ENCODE measurements at regions not wholly inside any gene's neighbourhood (a gene's known extent, or its start where the extent isn't known, plus 50 kb on each side); places are given as distances from the start of the nearest gene placed in this dataset.

- no peak for DNase-seq
- in situ Hi-C loops (cut with MboI; ENCODE audit: low pct_ligation_motif_present in 1 of 4, low pct_unique_long_range_greater_than_20kb in 1 of 4, low sequenced_read_pairs in 3 of 4) = loop anchor here in 1 of 4 donors (25.0 kb wide), 1 partner anchor 92 kb away; no protein-coding TSS in a partner anchor
Measured at GRCh38 chr11:41895081-41895480, 435.6 kb upstream of the LRRC4C start.

DNA sequence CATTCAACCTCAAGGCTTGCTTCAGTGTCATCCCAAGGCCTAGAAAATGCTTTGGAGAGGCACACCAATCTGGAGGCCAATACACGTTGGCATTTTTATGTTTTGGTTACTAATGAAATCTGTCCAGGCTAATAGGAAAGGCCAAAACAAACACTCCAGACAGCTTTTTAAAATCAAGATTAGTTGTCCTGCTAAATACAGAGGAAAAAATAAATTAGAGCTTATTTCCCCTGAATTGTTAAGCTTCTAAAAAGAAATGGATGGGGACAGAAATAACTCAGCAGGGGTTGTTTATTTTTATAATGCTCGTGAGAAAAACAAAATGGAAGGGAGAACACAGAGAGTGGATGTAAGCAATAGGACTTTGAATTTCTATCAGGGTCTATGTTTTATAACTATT is 438.5 kb upstream of the LRRC4C start:
- 30 to 51% methylated on average over 2 of the region's 2 CpGs for WGBS, 2 donors (ENCODE audit: low coverage in 1 of 2)

More at GRCh38 chr11:41895081-41895480, 435.6 kb upstream of the LRRC4C start:
- no peaks in the 10 kb centered on the region for H3K9me3 ChIP-seq
- H3K27me3 ChIP-seq = no peaks in the 10 kb centered on the region
- H3K4me3 ChIP-seq = no peak overlapping the region
- no peak overlapping the region for H3K27ac ChIP-seq
- no peaks in the 10 kb centered on the region for H3K36me3 ChIP-seq
- no peak for TF ChIP-seq POLR2AphosphoS5 (IDR thresholded peaks at IDR 0.05)
- TF ChIP-seq POLR2A (IDR thresholded peaks at IDR 0.05) = no peak
- no peak for TF ChIP-seq EP300 (IDR thresholded peaks at IDR 0.05; ENCODE audit: low read depth)
- no peak for TF ChIP-seq CTCF (IDR thresholded peaks at IDR 0.05)
- no peaks in the 10 kb centered on the region for H3K4me1 ChIP-seq
- intact Hi-C loops (cut with DNase I; ENCODE audit: low total_unique reads) = no loop called here

DNA sequence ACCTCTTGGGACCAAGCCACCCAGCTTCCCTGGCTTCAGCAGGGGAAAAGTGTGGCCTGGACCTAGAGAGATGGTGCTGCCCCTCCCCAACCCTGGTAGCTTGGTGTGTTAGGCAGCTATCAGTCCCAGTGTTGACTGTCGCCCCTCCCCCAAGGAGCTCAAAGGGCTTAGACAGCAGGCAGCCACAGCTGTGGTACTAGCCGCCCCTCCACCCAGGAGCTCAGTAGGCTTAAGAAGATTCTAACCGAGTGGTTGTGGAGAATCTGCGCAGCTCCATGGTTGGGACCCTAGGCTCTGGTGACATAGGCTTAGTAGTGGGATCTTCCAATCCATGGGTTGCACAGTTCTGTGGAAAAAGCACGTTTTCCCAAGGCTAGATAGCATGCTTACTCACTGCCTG is 458.4 kb upstream of the LRRC4C start:
- 78% methylated on average over 5 of the region's 5 CpGs; no CpG with 5 or more reads in 1 of the 2 donors for WGBS, 2 donors (ENCODE audit: low coverage in 1 of 2)
- in situ Hi-C loops (cut with MboI; ENCODE audit: low pct_ligation_motif_present in 1 of 4, low pct_unique_long_range_greater_than_20kb in 1 of 4, low sequenced_read_pairs in 3 of 4) = no loop called here
- no peaks in the 10 kb centered on the region for H3K9me3 ChIP-seq
- no peak overlapping the region for H3K27ac ChIP-seq
- H3K4me1 ChIP-seq = no peaks in the 10 kb centered on the region
- intact Hi-C loops (cut with DNase I; ENCODE audit: low total_unique reads) = no loop called here
- H3K36me3 ChIP-seq = no peaks in the 10 kb centered on the region
- no peaks in the 10 kb centered on the region for H3K27me3 ChIP-seq
- TF ChIP-seq EP300 (IDR thresholded peaks at IDR 0.05; ENCODE audit: low read depth) (no peak), POLR2AphosphoS5 (IDR thresholded peaks at IDR 0.05) (no peak), CTCF (IDR thresholded peaks at IDR 0.05) (no peak), POLR2A (IDR thresholded peaks at IDR 0.05) (no peak)
- H3K4me3 ChIP-seq = no peak overlapping the region
- no peak for DNase-seq

More for the DNA sequence above, 438.5 kb upstream of the LRRC4C start:
- Histone ChIP-seq H3K27me3 (no peaks in the 10 kb centered on the region), H3K4me1 (no peaks in the 10 kb centered on the region), H3K4me3 (no peak overlapping the region), H3K27ac (no peak overlapping the region), H3K36me3 (no peaks in the 10 kb centered on the region), H3K9me3 (no peaks in the 10 kb centered on the region)
- no peak for TF ChIP-seq POLR2A (IDR thresholded peaks at IDR 0.05)
- TF ChIP-seq EP300 (IDR thresholded peaks at IDR 0.05; ENCODE audit: low read depth) = no peak
- TF ChIP-seq CTCF (IDR thresholded peaks at IDR 0.05) = no peak
- TF ChIP-seq POLR2AphosphoS5 (IDR thresholded peaks at IDR 0.05) = no peak
- in situ Hi-C loops (cut with MboI; ENCODE audit: low pct_ligation_motif_present in 1 of 4, low pct_unique_long_range_greater_than_20kb in 1 of 4, low sequenced_read_pairs in 3 of 4) = loop anchor here in 1 of 4 donors (25.0 kb wide), 1 partner anchor 89 kb away; no protein-coding TSS in a partner anchor
- no peak for DNase-seq
- intact Hi-C loops (cut with DNase I; ENCODE audit: low total_unique reads) = no loop called here

- WGBS, 2 donors (ENCODE audit: low coverage in 1 of 2) = 40 to 80% methylated on average over 1 to 2 of the region's 2 CpGs
- no peak for DNase-seq
- H3K36me3 ChIP-seq = no peaks in the 10 kb centered on the region
- intact Hi-C loops (cut with DNase I; ENCODE audit: low total_unique reads) (loop anchor here (2.0 kb wide), 1 partner anchor 30 kb away; no protein-coding TSS in a partner anchor), in situ Hi-C loops (cut with MboI; ENCODE audit: low pct_ligation_motif_present in 1 of 4, low pct_unique_long_range_greater_than_20kb in 1 of 4, low sequenced_read_pairs in 3 of 4) (no loop called here)
- TF ChIP-seq CTCF (IDR thresholded peaks at IDR 0.05) = no peak
- TF ChIP-seq POLR2AphosphoS5 (IDR thresholded peaks at IDR 0.05) = no peak
- no peak for TF ChIP-seq EP300 (IDR thresholded peaks at IDR 0.05; ENCODE audit: low read depth)
- TF ChIP-seq POLR2A (IDR thresholded peaks at IDR 0.05) = no peak
- H3K9me3 ChIP-seq = no peaks in the 10 kb centered on the region
- no peak overlapping the region for H3K27ac ChIP-seq
- H3K4me3 ChIP-seq = no peak overlapping the region
- H3K27me3 ChIP-seq = no peaks in the 10 kb centered on the region
- H3K4me1 ChIP-seq = no peaks in the 10 kb centered on the region
Measured at GRCh38 chr11:41920374-41920773, 460.9 kb upstream of the LRRC4C start.

All from transverse colon (tissue), 4 donors.